GM12878 (cell line): ENCODE measurements at regions not wholly inside any gene's neighbourhood (a gene's known extent, or its start where the extent isn't known, plus 50 kb on each side); places are given as distances from the start of the nearest gene placed in this dataset.
"Not testable (repeated sequence)": the region's sequence is repeated elsewhere in the genome, so short reads cannot be mapped to it uniquely, and the experiment has no call there.

Source experiments
- ATAC-seq: fragments of 200-7000 bp; cut with Tn5 transposase; 3 replicates; pipeline ENCODE4 v1.9.1; 2020; ENCODE audit warnings: mild to moderate bottlenecking, moderate library complexity
- BruUV-seq: library from RNA; stranded (reverse); fragments of 400-500 nt; replicated peaks from 2 replicates; lab custom pipeline; 2021; lab: Mats Ljungman, UMichigan
- CTCF ChIA-PET: fragments of 300-600 bp; sonication (Branson Sonifier 250); formaldehyde crosslinking; extraction: SDS; loops from one replicate; lab custom pipeline; 2021; ENCODE audit warnings: inconsistent platforms; lab: Yijun Ruan, JAX
- POLR2A ChIA-PET: fragments of 350-600 bp; formaldehyde crosslinking; extraction: SDS; loops from one replicate; lab custom pipeline; 2021; ENCODE audit warnings: inconsistent platforms; lab: Charles Lee
- RAD21 ChIA-PET: fragments of 300-600 bp; sonication (Branson Sonifier 250); formaldehyde crosslinking; loops from one replicate; lab custom pipeline; 2023; ENCODE audit warnings: antibody characterized with exemption; ENCODE audit not compliant: unreplicated experiment; lab: Charles Lee
- SMC1A ChIA-PET: fragments of 300-600 bp; sonication (Branson Sonifier 250); formaldehyde crosslinking; loops from one replicate; lab custom pipeline; 2023; ENCODE audit not compliant: unreplicated experiment, uncharacterized antibody; lab: Charles Lee
- DNase-seq: peaks from one replicate; pipeline ENCODE4 v3.0.0-alpha.2; 2011; ENCODE audit warnings: low read depth, low spot score
- FAIRE-seq: peaks from 3 replicates; lab custom pipeline; 2011; peaks lifted over from hg19 to GRCh38; lab: Jason Lieb, UNC
- H2AFZ ChIP-seq: 2 replicates; pipeline ENCODE4 v1.6.0; 2011; ENCODE audit warnings: low read depth, low read length, control low read depth; ENCODE audit not compliant: control insufficient read depth
- H3K27ac ChIP-seq: 2 replicates; pipeline ENCODE4 v1.5.1; 2011; ENCODE audit warnings: control low read depth; ENCODE audit not compliant: control insufficient read depth, insufficient read depth
- H3K27me3 ChIP-seq, 2 experiments: replicated peaks in 1 of 2; 2 replicates each; pipeline versions ENCODE4 v1.6.0 to v1.6.1; 2011; ENCODE audit warnings: low read length in 1 of 2; ENCODE audit not compliant: control insufficient read depth in 2 of 2, insufficient read depth in 2 of 2
- H3K36me3 ChIP-seq, 2 experiments: 2 replicates each; pipeline ENCODE4 v1.5.1; 2011; ENCODE audit warnings: low read length in 1 of 2; ENCODE audit not compliant: control insufficient read depth in 2 of 2, insufficient read depth in 2 of 2
- H3K4me1 ChIP-seq: 2 replicates; pipeline ENCODE4 v1.6.1; 2011; ENCODE audit warnings: mild to moderate bottlenecking, low read length, moderate library complexity, mixed read lengths; ENCODE audit not compliant: control insufficient read depth, insufficient read depth
- H3K4me2 ChIP-seq: 2 replicates; pipeline ENCODE4 v1.6.0; 2011; ENCODE audit warnings: control low read depth; ENCODE audit not compliant: control insufficient read depth, insufficient read depth
- H3K4me3 ChIP-seq: fragments of 200-600 bp; sonication (generic); 2 replicates; pipeline ENCODE4 v1.5.1; 2016
- H3K79me2 ChIP-seq: 2 replicates; pipeline ENCODE4 v1.6.0; 2011; ENCODE audit warnings: low read length; ENCODE audit not compliant: control insufficient read depth, insufficient read depth
- H3K9ac ChIP-seq: 2 replicates; pipeline ENCODE4 v1.8.0; 2011; ENCODE audit warnings: low read length, control low read depth, mixed read lengths; ENCODE audit not compliant: control insufficient read depth, insufficient read depth
- H3K9me3 ChIP-seq: replicated peaks from 3 replicates; pipeline ENCODE4 v1.5.1; 2011; ENCODE audit warnings: mild to moderate bottlenecking, low read length; ENCODE audit not compliant: control insufficient read depth, insufficient read depth
- H4K20me1 ChIP-seq: 2 replicates; pipeline ENCODE4 v1.6.0; 2011; ENCODE audit not compliant: control insufficient read depth, insufficient read depth
- BRCA1 ChIP-seq: IDR thresholded peaks from 2 replicates; pipeline ENCODE4 v1.6.1; 2011; ENCODE audit warnings: low read depth, low read length, improper control_type of control experiment
- CTCF ChIP-seq, 3 experiments: IDR thresholded peaks in 2 of 3; conservative IDR thresholded peaks in 1 of 3; 2 replicates each; pipeline ENCODE4 v1.5.1; 2011; ENCODE audit warnings: low read depth in 3 of 3, low read length in 3 of 3, mild to moderate bottlenecking in 3 of 3, control low read depth in 2 of 3, moderate library complexity in 2 of 3, inconsistent platforms in 1 of 3, mixed read lengths in 1 of 3; ENCODE audit not compliant: control insufficient read depth in 2 of 3, insufficient read depth in 1 of 3; ENCODE audit errors: extremely low read depth in 1 of 3
- FOS ChIP-seq: IDR thresholded peaks from 3 replicates; pipeline ENCODE4 v1.6.1; 2011; ENCODE audit warnings: borderline replicate concordance; ENCODE audit not compliant: insufficient read length; ENCODE audit errors: extremely low read depth
- GABPA ChIP-seq: IDR thresholded peaks from 2 replicates; pipeline ENCODE4 v1.6.1; 2014; ENCODE audit warnings: antibody characterized with exemption, low read depth, mild to moderate bottlenecking, inconsistent platforms
- HDGF ChIP-seq: fragments of 450-650 bp; IDR thresholded peaks from 2 replicates; pipeline ENCODE4 v1.6.1; 2016; ENCODE audit warnings: antibody characterized with exemption
- NBN ChIP-seq: fragments of 450-650 bp; IDR thresholded peaks from 2 replicates; pipeline ENCODE4 v1.6.1; 2016
- NR2F1 ChIP-seq: fragments of 450-650 bp; conservative IDR thresholded peaks from 2 replicates; pipeline ENCODE4 v1.6.1; 2017; ENCODE audit warnings: mild to moderate bottlenecking
- PBX3 ChIP-seq: IDR thresholded peaks from 2 replicates; pipeline ENCODE4 v1.6.1; 2011; ENCODE audit warnings: mild to moderate bottlenecking, low read depth, low read length, moderate library complexity; ENCODE audit not compliant: insufficient replicate concordance
- ZBED1 ChIP-seq: IDR thresholded peaks from 2 replicates; pipeline ENCODE4 v1.6.1; 2016; ENCODE audit warnings: borderline replicate concordance
- ZBTB40 ChIP-seq: fragments of 450-650 bp; IDR thresholded peaks from 2 replicates; pipeline ENCODE4 v1.6.1; 2016; ENCODE audit warnings: mild to moderate bottlenecking, moderate library complexity, borderline replicate concordance
- WGBS: methylation state at CpG from one replicate; pipeline ENCODE4 v1.1.6; 2016; ENCODE audit warnings: low lambda C conversion rate; ENCODE audit not compliant: insufficient replicate concordance, insufficient coverage; ENCODE audit errors: missing lambda C conversion rate; 5-methylcytosine and 5-hydroxymethylcytosine counted together
- in situ Hi-C: fragments of 300-500 bp; cut with MboI; formaldehyde crosslinking; loops from 9 replicates; pipeline ENCODE4 v1.14.3; 2018; ENCODE audit warnings: mixed read lengths
- intact Hi-C: fragments of 100-400 bp; cut with micrococcal nuclease; formaldehyde crosslinking; loops from one replicate; pipeline ENCODE4 v1.14.2; 2022; ENCODE audit not compliant: unreplicated experiment

GRCh38 chr10:17527514-17528146 is 73.2 kb upstream of the ST8SIA6 start:
- TF ChIP-seq BRCA1 = no peak
- TF ChIP-seq HDGF = no peak
- TF ChIP-seq NR2F1 = no peak
- no peak for TF ChIP-seq NBN
- TF ChIP-seq FOS = no peak
- no peak for TF ChIP-seq PBX3
- no peak for TF ChIP-seq CTCF (IDR thresholded peaks at IDR 0.05 in 2 of 3, conservative IDR thresholded peaks at IDR 0.05 in 1 of 3; ENCODE audit: control insufficient read depth in 2 of 3, extremely low read depth in 1 of 3, insufficient read depth in 1 of 3, low read depth in 3 of 3, low read length in 3 of 3)
- no peak for TF ChIP-seq ZBTB40
- TF ChIP-seq GABPA = no peak
- no peak for TF ChIP-seq ZBED1
- no peaks in the 10 kb centered on the region; the same call in 2 of the 3 replicates for H3K9me3 ChIP-seq
- in situ Hi-C loops = no loop called here
- FAIRE-seq (no peak), DNase-seq (no peak), ATAC-seq (no peak)
- H2AFZ ChIP-seq = no peak overlapping the region
- H3K27ac ChIP-seq = no peak overlapping the region
- H3K27me3 ChIP-seq = no peaks in the 10 kb centered on the region
- 44% methylated on average over 6 of the region's 6 CpGs for WGBS
- no peaks in the 10 kb centered on the region for H3K36me3 ChIP-seq
- RAD21 ChIA-PET = no interaction called here
- CTCF ChIA-PET = interaction anchor here (0.6 kb wide), 1 partner anchor 45 kb away, joined by 3 read pairs; no protein-coding TSS in a partner anchor
- no peaks in the 10 kb centered on the region for H3K79me2 ChIP-seq
- no peaks in the 10 kb centered on the region for H3K4me1 ChIP-seq
- no TSS peak for BruUV-seq
- H3K4me3 ChIP-seq = no peak overlapping the region
- H3K4me2 ChIP-seq = no peak overlapping the region
- H3K9ac ChIP-seq = no peak overlapping the region
- no peaks in the 10 kb centered on the region for H4K20me1 ChIP-seq
- SMC1A ChIA-PET = interaction anchor here (0.6 kb wide), 1 partner anchor 819 kb away, joined by 4 read pairs; no protein-coding TSS in a partner anchor
- POLR2A ChIA-PET = no interaction called here
- intact Hi-C loops = no loop called here

- SMC1A ChIA-PET = interaction anchor here (0.6 to 1.6 kb wide), 3 partner anchors 9 to 36 kb away, joined by 3 to 4 read pairs (median 3); no protein-coding TSS in a partner anchor
- H3K4me2 ChIP-seq, ATAC-seq, intact Hi-C loops, H3K4me3 ChIP-seq, H3K27ac ChIP-seq, H2AFZ ChIP-seq, FAIRE-seq, H3K9ac ChIP-seq, H3K27me3 ChIP-seq, RAD21 ChIA-PET, H4K20me1 ChIP-seq, POLR2A ChIA-PET, H3K4me1 ChIP-seq, in situ Hi-C loops, H3K36me3 ChIP-seq, DNase-seq, H3K79me2 ChIP-seq, BruUV-seq, H3K9me3 ChIP-seq: not testable (repeated sequence)
- WGBS = 0% methylated on average over 1 of the region's 1 CpG
- CTCF ChIA-PET = interaction anchor here (1.2 kb wide), 1 partner anchor 117 kb away, joined by 3 read pairs; no protein-coding TSS in a partner anchor
These were observed 72.2 kb upstream of the ST8SIA6 start for GRCh38 chr10:17526571-17526970.
